GM12873 (cell line): ENCODE measurements at regions not wholly inside any gene's neighbourhood (a gene's known extent, or its start where the extent isn't known, plus 50 kb on each side); places are given as distances from the start of the nearest gene placed in this dataset.

Experiments
- CTCF ChIP-seq: IDR thresholded peaks from 2 replicates; pipeline ENCODE4 v1.5.1; 2012; ENCODE audit warnings: low read depth, mild to moderate bottlenecking, moderate library complexity, low read length, control low read depth; ENCODE audit not compliant: insufficient read depth; ENCODE audit errors: missing control alignments

GRCh38 chr9:115633104-115633503, 515.1 kb upstream of the TNC start:
- TF ChIP-seq CTCF = no peak

GRCh38 chr9:115635680-115636383, 517.8 kb upstream of the PAPPA start:
- no peak for TF ChIP-seq CTCF

- TF ChIP-seq CTCF = no peak
Measured at GRCh38 chr9:115636596-115636995, 517.0 kb upstream of the PAPPA start.

GRCh38 chr9:115637661-115638060, 515.9 kb upstream of the PAPPA start:
- TF ChIP-seq CTCF = no peak

- TF ChIP-seq CTCF = no peak
Measured at GRCh38 chr9:115640887-115641286, 512.7 kb upstream of the PAPPA start.

GRCh38 chr9:115642285-115642684, 511.3 kb upstream of the PAPPA start:
- TF ChIP-seq CTCF = no peak

- TF ChIP-seq CTCF = no peak
Measured at GRCh38 chr9:115643948-115644727, 509.5 kb upstream of the PAPPA start.
